Right lobe of liver (tissue), 6 donors: ENCODE measurements at regions not wholly inside any gene's neighbourhood (a gene's known extent, or its start where the extent isn't known, plus 50 kb on each side); places are given as distances from the start of the nearest gene placed in this dataset.
A peak's percentile ranks its signal among the peaks of the same experiment; 100 is the strongest.

Experiments
- ATAC-seq, 4 donors: fragments of 200-7000 bp; cut with Tn5 transposase; one replicate each; pipeline ENCODE4 v1.9.1; 2020; ENCODE audit warnings: mild to moderate bottlenecking in 4 of 4, moderate library complexity in 4 of 4
- DNase-seq, 3 donors: peaks; one replicate each; pipeline ENCODE4 v3.0.0-alpha.2; 2020
- H3K27ac ChIP-seq, 3 donors: fragments of 200-600 bp; one replicate each; pipeline ENCODE4 v1.8.0; 2022
- H3K27me3 ChIP-seq, 2 donors: fragments of 200-600 bp; one replicate each; pipeline ENCODE4 v1.8.0; 2022
- H3K36me3 ChIP-seq, 4 donors: fragments of 200-600 bp; sonication (generic) in 1 of 4; one replicate each; pipeline versions ENCODE4 v1.5.1 to v1.8.0; 2017 to 2022; ENCODE audit warnings: control low read depth in 1 of 4
- H3K4me1 ChIP-seq, 4 donors: fragments of 200-600 bp; sonication (generic) in 1 of 4; one replicate each; pipeline versions ENCODE4 v1.5.1 to v1.8.0; 2017 to 2022; ENCODE audit warnings: control low read depth in 1 of 4
- H3K4me3 ChIP-seq, 3 donors: fragments of 200-600 bp; one replicate each; pipeline ENCODE4 v1.8.0; 2022
- H3K9me3 ChIP-seq, 4 donors: fragments of 200-600 bp; sonication (generic) in 1 of 4; one replicate each; pipeline versions ENCODE4 v1.5.1 to v1.8.0; 2017 to 2022; ENCODE audit warnings: control low read depth in 1 of 4
- CTCF ChIP-seq, 4 donors: fragments of 200-600 bp in 3 of 4; fragments of 450-650 bp in 1 of 4; IDR thresholded peaks; one replicate each; pipeline versions ENCODE4 v1.5.1 to v1.8.0; 2016 to 2022; ENCODE audit warnings: antibody characterized with exemption in 4 of 4, mild to moderate bottlenecking in 2 of 4
- POLR2A ChIP-seq: fragments of 450-650 bp; IDR thresholded peaks from one replicate; pipeline ENCODE4 v1.6.1; 2017; ENCODE audit warnings: antibody characterized with exemption, mild to moderate bottlenecking
- WGBS: methylation state at CpG from one replicate; pipeline ENCODE4 v1.1.6; 2018; ENCODE audit warnings: low coverage, low lambda C conversion rate; ENCODE audit not compliant: insufficient coverage; ENCODE audit errors: missing lambda C conversion rate; 5-methylcytosine and 5-hydroxymethylcytosine counted together
- intact Hi-C, 2 donors: fragments of 100-400 bp; cut with DNase I; formaldehyde crosslinking; loops; one replicate each; pipeline versions ENCODE4 v1.11.2 to v1.14.1; 2022
- donor health status: DM: no; HTN: yes; CAD: no.
- donor health status: DM: no; HTN: no; CAD: no.
- donor health status: DM: no; HTN: no; CAD: no.
- donor health status: DM: no; HTN: yes; CAD: no.
- donor health status: DM: no; HTN: yes; CAD: no.

DNA sequence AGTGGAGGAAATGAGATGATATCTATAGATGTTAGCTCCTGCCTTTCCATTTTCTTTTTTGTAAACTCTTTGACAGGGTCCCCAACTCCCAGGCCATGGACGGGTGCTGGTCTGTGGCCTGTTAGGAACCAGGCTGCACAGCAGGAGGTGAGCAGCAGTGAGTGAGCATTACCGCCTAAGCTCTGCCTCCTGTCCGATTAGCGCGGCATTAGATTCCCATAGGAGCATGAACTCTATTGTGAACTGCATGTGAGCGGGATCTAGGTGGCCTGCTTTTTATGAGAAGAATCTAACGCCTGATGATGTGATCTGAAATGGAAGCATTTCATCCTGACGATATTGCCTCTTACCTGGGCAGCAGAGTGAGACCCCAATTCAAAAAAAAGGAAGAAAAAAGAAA lies 56.8 kb upstream of the CHD2 start:
- intact Hi-C loops: no loop called here
- Histone ChIP-seq H3K4me3 (no peak overlapping the region), H3K4me1 (peaks cover 0 to 11% (median 0%) of the 10 kb centered on the region in 4 donors), H3K36me3 (no peaks in the 10 kb centered on the region), H3K27me3 (no peaks in the 10 kb centered on the region), H3K9me3 (no peaks in the 10 kb centered on the region), H3K27ac (no peak overlapping the region)
- 90% methylated on average over 6 of the region's 8 CpGs for WGBS
- TF ChIP-seq CTCF (IDR thresholded peaks at IDR 0.05) (no peak), POLR2A (no peak)
- DNase-seq (no peak), ATAC-seq (no peak)

- no peaks in the 10 kb centered on the region for H3K27me3 ChIP-seq
- ATAC-seq (no peak), DNase-seq (no peak)
- H3K4me1 ChIP-seq: peaks cover 0 to 11% (median 0%) of the 10 kb centered on the region in 4 donors
- intact Hi-C loops: no loop called here
- TF ChIP-seq POLR2A: no peak
- no peak for TF ChIP-seq CTCF (IDR thresholded peaks at IDR 0.05)
- H3K4me3 ChIP-seq: no peak overlapping the region
- H3K9me3 ChIP-seq: no peaks in the 10 kb centered on the region
- WGBS: 92% methylated on average over 4 of the region's 7 CpGs
- H3K27ac ChIP-seq: no peak overlapping the region
- H3K36me3 ChIP-seq: no peaks in the 10 kb centered on the region
Measured at GRCh38 chr15:92843814-92844213, 56.3 kb upstream of the CHD2 start.

GRCh38 chr15:92845126-92845508 lies 55.0 kb upstream of the CHD2 start:
- intact Hi-C loops: no loop called here
- Histone ChIP-seq H3K4me3 (no peak overlapping the region), H3K4me1 (peaks cover 0 to 11% (median 0%) of the 10 kb centered on the region in 4 donors), H3K9me3 (no peaks in the 10 kb centered on the region), H3K27me3 (no peaks in the 10 kb centered on the region), H3K36me3 (no peaks in the 10 kb centered on the region), H3K27ac (peak overlapping the region; percentile 16 to 42 (median 38))
- ATAC-seq (peak; percentile 56 to 90 (median 72)), DNase-seq (no peak)
- no peak for TF ChIP-seq POLR2A
- no peak for TF ChIP-seq CTCF (IDR thresholded peaks at IDR 0.05)

GRCh38 chr15:92846741-92847140 lies 53.4 kb upstream of the CHD2 start:
- ATAC-seq: no peak
- 90% methylated on average over 1 of the region's 1 CpG for WGBS

More at GRCh38 chr15:92846741-92847140, 53.4 kb upstream of the CHD2 start:
- Histone ChIP-seq H3K4me1 (peaks cover 0 to 11% (median 0%) of the 10 kb centered on the region in 4 donors), H3K4me3 (no peak overlapping the region), H3K36me3 (no peaks in the 10 kb centered on the region), H3K27ac (no peak overlapping the region), H3K9me3 (no peaks in the 10 kb centered on the region), H3K27me3 (no peaks in the 10 kb centered on the region)
- TF ChIP-seq CTCF (IDR thresholded peaks at IDR 0.05): no peak
- TF ChIP-seq POLR2A: no peak
- no peak for DNase-seq
- intact Hi-C loops: no loop called here
